GM12892 (cell line): ENCODE measurements at regions not wholly inside any gene's neighbourhood (a gene's known extent, or its start where the extent isn't known, plus 50 kb on each side); places are given as distances from the start of the nearest gene placed in this dataset.

Experiments used
- POLR2A ChIP-seq: IDR thresholded peaks from 2 replicates; pipeline ENCODE4 v1.6.1; 2011; ENCODE audit warnings: low read depth, low read length, control low read depth
- TAF1 ChIP-seq: IDR thresholded peaks from 2 replicates; pipeline ENCODE4 v1.6.1; 2011; ENCODE audit warnings: low read depth, mild to moderate bottlenecking, control low read depth, low read length, borderline replicate concordance

GRCh38 chr7:19209166-19209696 is 64.0 kb upstream of the FERD3L start:
- TF ChIP-seq POLR2A (no peak), TAF1 (no peak)
